ENCODE measurements at regions not wholly inside any gene's neighbourhood (a gene's known extent, or its start where the extent isn't known, plus 50 kb on each side); places are given as distances from the start of the nearest gene placed in this dataset.

DNA sequence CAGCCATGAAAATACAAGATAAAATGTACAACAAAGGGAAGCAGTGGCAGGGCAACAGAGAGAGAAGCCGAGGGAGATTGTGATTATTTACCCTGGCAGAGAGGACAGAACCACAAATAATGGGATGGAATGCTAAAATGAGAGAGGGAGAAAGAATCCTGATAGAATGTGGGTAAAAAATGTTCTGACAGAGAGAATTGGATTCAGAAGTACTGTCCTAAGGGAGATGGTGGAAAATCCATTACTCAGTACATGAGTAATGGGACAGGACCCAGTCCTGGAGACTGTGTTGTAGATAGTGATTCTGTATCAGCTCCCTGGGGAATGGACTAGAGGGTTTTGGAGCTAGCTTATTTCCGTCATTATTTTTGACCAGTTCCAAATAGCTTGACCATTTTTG is 831.5 kb downstream of the MAT2B start:
- no peaks in the 10 kb centered on the region for H3K4me1 ChIP-seq (ENCODE audit: insufficient read depth, low read length, poor library complexity, severe bottlenecking)
- POLR2A ChIA-PET = interaction anchor here (0.7 to 1.9 kb wide), 2 partner anchors 9 to 58 kb away, joined by 3 to 5 read pairs; no protein-coding TSS in a partner anchor

GRCh38 chr5:164341056-164341619 is 835.7 kb downstream of the MAT2B start:
- ChIA-PET CTCF (ENCODE audit: unreplicated experiment) (no interaction called here), POLR2A (no interaction called here)
- BruUV-seq (replicated peaks) = no TSS peak

More for the DNA sequence above, 831.5 kb downstream of the MAT2B start:
- H3K9me3 ChIP-seq (ENCODE audit: low read length) = no peaks in the 10 kb centered on the region
- CTCF ChIA-PET (ENCODE audit: unreplicated experiment) = no interaction called here
- DNase-seq (ENCODE audit: low spot score) = no peak
- no peaks in the 10 kb centered on the region for H4K20me1 ChIP-seq (ENCODE audit: insufficient read depth, low read length)
- no peaks in the 10 kb centered on the region for H3K36me3 ChIP-seq (ENCODE audit: insufficient read depth, low read length)
- H3K9me2 ChIP-seq (ENCODE audit: insufficient read depth, low read length) = no peaks in the 10 kb centered on the region
- no peaks in the 10 kb centered on the region for H3K79me2 ChIP-seq (ENCODE audit: insufficient read depth, low read depth, low read length)
- no peak overlapping the region for H3K4me3 ChIP-seq (ENCODE audit: low read depth, low read length, poor library complexity, severe bottlenecking)
- TF ChIP-seq, protein P1, sequence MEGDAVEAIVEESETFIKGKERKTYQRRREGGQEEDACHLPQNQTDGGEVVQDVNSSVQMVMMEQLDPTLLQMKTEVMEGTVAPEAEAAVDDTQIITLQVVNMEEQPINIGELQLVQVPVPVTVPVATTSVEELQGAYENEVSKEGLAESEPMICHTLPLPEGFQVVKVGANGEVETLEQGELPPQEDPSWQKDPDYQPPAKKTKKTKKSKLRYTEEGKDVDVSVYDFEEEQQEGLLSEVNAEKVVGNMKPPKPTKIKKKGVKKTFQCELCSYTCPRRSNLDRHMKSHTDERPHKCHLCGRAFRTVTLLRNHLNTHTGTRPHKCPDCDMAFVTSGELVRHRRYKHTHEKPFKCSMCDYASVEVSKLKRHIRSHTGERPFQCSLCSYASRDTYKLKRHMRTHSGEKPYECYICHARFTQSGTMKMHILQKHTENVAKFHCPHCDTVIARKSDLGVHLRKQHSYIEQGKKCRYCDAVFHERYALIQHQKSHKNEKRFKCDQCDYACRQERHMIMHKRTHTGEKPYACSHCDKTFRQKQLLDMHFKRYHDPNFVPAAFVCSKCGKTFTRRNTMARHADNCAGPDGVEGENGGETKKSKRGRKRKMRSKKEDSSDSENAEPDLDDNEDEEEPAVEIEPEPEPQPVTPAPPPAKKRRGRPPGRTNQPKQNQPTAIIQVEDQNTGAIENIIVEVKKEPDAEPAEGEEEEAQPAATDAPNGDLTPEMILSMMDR (conservative IDR thresholded peaks at IDR 0.05; ENCODE audit: low read length) = no peak
- TF ChIP-seq EZH2phosphoT487 (IDR thresholded peaks at IDR 0.05; ENCODE audit: borderline replicate concordance, low read depth, low read length) = no peak
- H3K4me2 ChIP-seq (ENCODE audit: low read length) = no peak overlapping the region
- H3K27ac ChIP-seq (ENCODE audit: low read depth, low read length, poor library complexity, severe bottlenecking) = no peak overlapping the region
- intact Hi-C loops (cut with micrococcal nuclease; ENCODE audit: unreplicated experiment) = no loop called here
- no peak overlapping the region for H2AFZ ChIP-seq (ENCODE audit: low read length)
- no TSS peak for BruUV-seq (replicated peaks)

More at GRCh38 chr5:164341056-164341619, 835.7 kb downstream of the MAT2B start:
- TF ChIP-seq EZH2phosphoT487 (IDR thresholded peaks at IDR 0.05; ENCODE audit: borderline replicate concordance, low read depth, low read length) = no peak
- TF ChIP-seq, protein P1 (conservative IDR thresholded peaks at IDR 0.05; ENCODE audit: low read length) = no peak
- Histone ChIP-seq H3K9me2 (ENCODE audit: insufficient read depth, low read length) (no peaks in the 10 kb centered on the region), H3K4me1 (ENCODE audit: insufficient read depth, low read length, poor library complexity, severe bottlenecking) (no peaks in the 10 kb centered on the region), H3K79me2 (ENCODE audit: insufficient read depth, low read depth, low read length) (no peaks in the 10 kb centered on the region), H2AFZ (ENCODE audit: low read length) (no peak overlapping the region), H4K20me1 (ENCODE audit: insufficient read depth, low read length) (no peaks in the 10 kb centered on the region), H3K9me3 (ENCODE audit: low read length) (no peaks in the 10 kb centered on the region), H3K4me2 (ENCODE audit: low read length) (no peak overlapping the region), H3K36me3 (ENCODE audit: insufficient read depth, low read length) (no peaks in the 10 kb centered on the region), H3K27ac (ENCODE audit: low read depth, low read length, poor library complexity, severe bottlenecking) (no peak overlapping the region), H3K4me3 (ENCODE audit: low read depth, low read length, poor library complexity, severe bottlenecking) (no peak overlapping the region)
- no peak for DNase-seq (ENCODE audit: low spot score)
- intact Hi-C loops (cut with micrococcal nuclease; ENCODE audit: unreplicated experiment) = no loop called here
